SK-N-MC (cell line): ENCODE measurements at regions not wholly inside any gene's neighbourhood (a gene's known extent, or its start where the extent isn't known, plus 50 kb on each side); places are given as distances from the start of the nearest gene placed in this dataset.

Experiments
- EZH2 ChIP-seq: fragments of 200-600 bp; sonication (generic); IDR thresholded peaks from one replicate; pipeline ENCODE4 v1.6.1; 2017; ENCODE audit warnings: antibody characterized with exemption
- FOXP2 ChIP-seq: optimal IDR thresholded peaks from 2 replicates; pipeline ENCODE3; 2011; ENCODE audit warnings: mild to moderate bottlenecking, moderate library complexity; ENCODE audit not compliant: insufficient read depth; ENCODE audit errors: extremely low read length, control extremely low read depth

- TF ChIP-seq EZH2 (no peak), FOXP2 (no peak)
Observed at GRCh38 chr21:22573834-22574233, 1575.6 kb downstream of the NCAM2 start.
